IPS-18c (cell line): ENCODE measurements at regions not wholly inside any gene's neighbourhood (a gene's known extent, or its start where the extent isn't known, plus 50 kb on each side); places are given as distances from the start of the nearest gene placed in this dataset.

Source experiments
- H3K4me3 ChIP-seq: 2 replicates; pipeline ENCODE4 v1.7.0; 2013; ENCODE audit warnings: low read depth, mild to moderate bottlenecking, low read length, moderate library complexity; ENCODE audit not compliant: insufficient read depth
- H3K9me3 ChIP-seq: one replicate; pipeline ENCODE4 v1.6.1; 2013; ENCODE audit warnings: mild to moderate bottlenecking, low read length, moderate library complexity; ENCODE audit not compliant: control insufficient read depth, insufficient read depth

DNA sequence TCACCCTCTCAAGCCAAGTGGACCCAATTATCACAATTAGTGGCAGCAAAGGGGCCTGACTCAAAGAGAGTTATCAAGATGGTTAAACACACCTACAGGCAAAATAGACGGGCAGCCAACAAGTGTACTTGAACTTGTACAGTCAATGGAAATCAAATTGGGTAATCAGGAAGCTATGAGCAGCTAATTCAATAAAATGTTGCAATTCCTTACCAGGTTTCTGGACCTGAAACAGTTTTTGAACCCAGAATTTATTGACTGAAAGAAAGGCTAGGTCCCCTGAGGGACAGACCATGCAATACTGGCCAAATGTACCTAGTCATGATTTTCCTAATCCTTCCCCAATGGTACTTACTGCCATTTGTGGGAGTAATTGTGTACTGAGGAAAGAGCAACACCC lies 679.8 kb downstream of the EPM2A start:
- Histone ChIP-seq H3K4me3 (no peak overlapping the region), H3K9me3 (no peaks in the 10 kb centered on the region)

DNA sequence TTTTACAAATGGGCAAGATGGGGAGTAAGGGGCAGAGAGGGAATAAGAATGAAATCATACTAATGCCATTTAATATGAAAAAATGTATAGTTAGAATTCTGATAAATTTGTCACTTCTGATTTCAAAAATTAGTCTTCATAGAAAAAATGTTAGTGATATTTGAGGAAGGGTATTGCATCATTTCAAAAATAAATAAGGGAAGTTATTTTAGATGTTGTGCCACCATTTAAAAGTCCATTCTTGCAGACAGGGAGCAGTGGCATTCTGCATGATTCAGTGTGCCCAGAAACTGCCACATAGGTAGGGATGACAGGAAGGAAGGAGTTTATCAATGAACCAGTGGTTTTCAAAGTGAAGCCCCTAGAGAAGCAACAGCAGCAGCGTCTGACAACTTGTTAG lies 674.6 kb downstream of the EPM2A start:
- H3K9me3 ChIP-seq, result no peaks in the 10 kb centered on the region

DNA sequence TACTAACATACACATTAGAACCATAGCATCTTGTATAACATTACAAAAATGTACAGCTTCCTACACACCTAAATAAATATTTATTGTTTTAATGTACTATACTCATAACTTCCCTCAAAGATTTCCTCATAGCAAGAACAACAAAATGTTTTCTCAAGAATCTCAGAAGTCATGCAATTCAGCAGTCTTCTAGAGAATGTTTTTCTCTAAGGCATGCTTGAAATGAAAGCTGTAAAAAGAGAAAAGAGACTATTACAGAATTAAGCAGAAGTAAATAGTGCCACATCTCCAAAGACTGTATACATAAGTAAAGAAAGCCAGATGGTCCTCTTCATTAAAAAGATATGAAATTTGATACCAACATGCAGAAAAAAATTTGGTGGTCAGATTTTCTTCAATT lies 672.2 kb downstream of the EPM2A start:
- no peaks in the 10 kb centered on the region for H3K9me3 ChIP-seq
- no peak overlapping the region for H3K4me3 ChIP-seq

More for the DNA sequence above, 674.6 kb downstream of the EPM2A start:
- no peak overlapping the region for H3K4me3 ChIP-seq

DNA sequence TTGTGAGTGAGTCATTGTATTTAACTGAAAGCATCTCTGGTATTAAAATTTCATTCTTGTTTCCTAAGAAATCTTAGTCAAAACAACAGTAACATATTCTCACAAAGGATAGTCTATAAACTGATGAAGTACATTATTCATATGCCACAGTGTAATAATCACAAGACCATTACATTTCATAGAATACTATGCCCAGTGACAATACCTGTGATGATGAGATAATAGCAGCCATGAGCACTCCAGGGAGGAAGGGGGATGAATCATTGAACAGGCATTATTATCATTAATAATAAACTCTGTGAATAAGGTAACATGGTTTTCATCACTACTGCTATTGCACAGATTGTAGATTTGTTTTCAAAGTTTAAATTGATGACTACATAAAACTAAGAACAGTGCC lies 667.9 kb downstream of the EPM2A start:
- H3K9me3 ChIP-seq, result no peaks in the 10 kb centered on the region
- no peak overlapping the region for H3K4me3 ChIP-seq

DNA sequence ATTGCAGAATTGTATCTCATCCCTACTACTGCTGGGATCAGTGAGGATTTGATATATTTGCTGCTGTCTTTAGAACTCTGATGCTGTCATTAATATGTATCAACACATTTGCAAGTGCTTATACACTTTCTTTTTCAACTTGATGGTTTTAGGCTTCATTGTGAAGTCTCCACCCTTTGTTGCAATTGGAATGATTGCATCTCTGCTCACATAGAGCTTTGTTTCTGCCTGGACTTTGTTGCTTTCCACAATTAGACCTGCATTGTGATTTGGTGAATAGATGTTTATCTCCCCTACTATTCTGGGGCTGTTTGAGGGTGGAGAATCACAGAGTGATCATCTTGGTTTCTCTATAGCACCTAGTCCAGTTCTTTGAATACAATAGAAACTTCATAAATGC lies 666.7 kb downstream of the EPM2A start:
- H3K9me3 ChIP-seq, result no peaks in the 10 kb centered on the region
- H3K4me3 ChIP-seq, result no peak overlapping the region

DNA sequence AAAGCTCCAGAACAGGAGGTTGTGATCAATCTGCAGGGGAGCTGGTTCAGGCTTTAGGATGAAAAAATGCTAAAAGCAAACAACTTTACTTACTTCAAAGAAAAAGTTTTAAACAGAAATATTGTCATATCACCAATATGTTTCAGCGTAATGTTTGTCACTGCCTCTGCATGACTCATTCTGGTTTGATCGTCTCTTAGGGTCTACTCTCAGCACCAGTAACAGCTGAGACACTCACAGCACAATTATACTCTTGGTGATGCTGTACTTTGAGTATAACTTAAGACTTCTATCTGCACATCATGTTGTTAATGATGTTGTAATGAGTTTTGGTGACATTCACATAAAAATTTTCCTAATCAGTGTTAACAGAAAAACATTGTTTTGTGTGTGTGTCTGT lies 665.4 kb downstream of the EPM2A start:
- H3K4me3 ChIP-seq, result no peak overlapping the region
- no peaks in the 10 kb centered on the region for H3K9me3 ChIP-seq

DNA sequence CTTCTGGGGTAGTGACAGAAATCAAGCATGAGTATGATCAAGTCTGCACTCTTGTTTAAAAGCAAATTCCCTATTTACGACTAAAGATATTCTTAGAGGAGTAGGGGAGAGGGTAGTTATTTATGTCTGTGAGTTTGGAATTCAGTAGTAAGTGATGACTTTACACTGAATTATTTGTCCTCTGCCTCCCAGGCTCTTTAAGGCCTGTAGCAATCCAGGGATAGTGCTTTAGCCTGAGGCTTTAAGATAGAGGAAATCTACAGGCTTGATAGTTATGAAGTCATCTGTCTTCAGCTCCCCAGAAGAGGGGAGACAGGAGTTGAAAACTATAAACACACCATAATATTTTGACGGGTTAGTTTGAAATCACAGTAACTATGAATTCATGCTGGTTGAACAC lies 664.5 kb downstream of the EPM2A start:
- H3K4me3 ChIP-seq, result no peak overlapping the region
- no peaks in the 10 kb centered on the region for H3K9me3 ChIP-seq

DNA sequence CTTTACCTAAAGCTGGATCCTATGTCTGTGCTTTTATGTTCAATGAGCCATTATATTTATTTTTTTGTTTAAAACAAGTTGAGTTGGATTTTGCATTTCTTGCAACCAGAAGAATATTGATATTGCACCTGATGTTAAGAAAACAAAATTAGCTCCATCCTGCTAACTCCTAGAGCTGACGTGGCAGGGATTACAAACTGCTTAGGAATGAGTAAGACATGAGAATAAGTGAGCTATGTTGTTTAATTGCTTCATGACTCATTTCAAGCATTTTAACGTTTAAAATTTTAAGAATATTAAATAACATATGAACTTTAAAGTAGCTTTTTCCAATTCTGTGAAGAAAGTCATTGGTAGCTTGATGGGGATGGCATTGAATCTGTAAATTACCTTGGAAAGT lies 663.5 kb downstream of the EPM2A start:
- no peaks in the 10 kb centered on the region for H3K9me3 ChIP-seq
- H3K4me3 ChIP-seq, result no peak overlapping the region

DNA sequence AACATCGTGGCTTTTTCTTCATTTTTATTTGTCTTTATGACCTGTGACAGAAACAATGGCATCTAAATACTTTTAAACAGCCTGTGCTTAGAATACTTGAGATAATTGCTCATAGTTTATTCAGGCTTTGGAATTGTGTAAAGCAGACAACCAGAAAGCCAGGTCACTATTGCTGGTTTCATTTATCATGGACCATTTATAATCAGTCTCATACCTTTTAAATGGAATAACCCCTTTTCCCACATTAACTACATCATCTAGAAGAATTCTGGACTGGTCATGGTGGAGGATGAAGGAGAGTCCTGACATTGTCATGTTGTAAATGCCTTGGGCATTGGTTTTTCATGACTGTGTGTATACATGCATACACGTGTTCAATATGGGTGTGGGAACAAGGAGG lies 661.5 kb downstream of the EPM2A start:
- no peaks in the 10 kb centered on the region for H3K9me3 ChIP-seq

DNA sequence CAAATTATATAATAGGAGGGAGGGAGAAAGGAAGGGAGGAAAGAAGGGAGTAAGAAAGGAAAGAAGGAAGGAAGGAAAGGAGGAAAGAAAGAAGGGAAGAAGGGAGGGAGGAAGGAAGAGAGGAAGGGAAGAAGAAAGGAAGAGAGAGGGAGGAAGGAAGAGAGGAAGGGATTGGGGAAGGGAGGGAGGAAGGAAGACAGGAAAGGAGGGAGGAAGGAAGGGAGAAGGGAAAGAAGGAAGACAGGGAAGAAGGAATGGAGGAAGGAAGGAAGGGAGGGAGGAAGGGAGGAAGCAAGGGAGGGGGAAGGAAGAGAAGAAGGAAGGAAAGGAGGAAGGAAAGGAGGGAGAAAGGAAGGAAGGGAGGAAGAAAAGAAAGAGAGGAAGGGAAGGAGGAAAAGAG lies 660.5 kb downstream of the EPM2A start:
- Histone ChIP-seq H3K4me3 (no peak overlapping the region), H3K9me3 (no peaks in the 10 kb centered on the region)

More for the DNA sequence above, 661.5 kb downstream of the EPM2A start:
- no peak overlapping the region for H3K4me3 ChIP-seq

DNA sequence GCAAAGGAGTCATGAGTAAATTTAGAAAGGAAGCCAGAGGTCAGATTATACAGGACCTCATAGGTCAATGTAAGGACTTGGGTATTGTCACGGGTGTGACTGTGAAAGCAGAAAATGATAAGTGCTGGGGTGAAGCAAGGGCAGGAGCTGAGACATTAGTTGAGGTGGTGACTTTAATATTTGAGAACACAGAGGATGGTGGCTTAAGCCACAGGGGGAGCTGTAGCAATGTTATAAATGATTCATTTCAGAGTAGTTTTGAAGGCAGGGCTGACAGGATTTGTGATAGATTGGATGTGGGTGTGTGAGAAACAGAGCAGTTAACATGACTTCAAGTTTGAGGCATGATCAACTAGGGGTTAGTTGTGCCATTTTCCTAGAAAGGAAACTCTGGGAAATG lies 659.9 kb downstream of the EPM2A start:
- Histone ChIP-seq H3K9me3 (no peaks in the 10 kb centered on the region), H3K4me3 (no peak overlapping the region)

DNA sequence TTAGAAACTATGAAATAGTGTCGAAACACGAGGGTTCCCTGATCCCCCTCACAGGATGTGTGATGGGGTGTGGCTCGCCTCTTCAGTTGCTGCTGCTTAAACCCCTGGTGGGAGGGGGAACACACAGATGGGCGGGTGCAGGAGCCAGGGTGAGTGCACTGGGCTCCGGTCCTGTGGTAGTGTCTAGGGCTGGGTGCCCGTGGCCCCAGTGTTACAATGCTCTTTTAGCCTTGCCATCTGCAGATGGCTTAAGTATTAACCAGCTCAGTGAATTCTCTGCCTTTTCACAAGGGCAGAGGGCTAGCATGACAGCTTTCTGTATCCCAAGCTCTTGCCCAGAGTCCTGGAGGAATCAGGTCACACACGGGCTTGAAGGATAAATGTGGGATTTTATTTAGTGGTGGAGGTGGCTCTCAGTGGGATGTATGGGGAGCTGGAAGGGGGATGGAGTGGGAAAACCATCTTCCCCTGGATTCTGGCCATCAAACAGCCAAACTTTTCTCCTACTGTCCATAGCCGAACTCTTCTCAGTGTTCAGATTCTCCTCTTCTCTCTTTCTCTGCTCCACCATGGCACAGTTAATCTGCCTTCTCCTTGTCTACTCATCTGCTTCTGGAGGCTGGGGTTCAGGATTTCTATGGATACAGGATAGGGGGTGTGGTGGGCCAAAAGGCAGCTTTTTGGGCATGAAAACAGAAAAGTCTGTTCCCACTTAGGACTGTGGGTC lies 659.0 kb downstream of the EPM2A start:
- H3K4me3 ChIP-seq, result no peak overlapping the region
- no peaks in the 10 kb centered on the region for H3K9me3 ChIP-seq

DNA sequence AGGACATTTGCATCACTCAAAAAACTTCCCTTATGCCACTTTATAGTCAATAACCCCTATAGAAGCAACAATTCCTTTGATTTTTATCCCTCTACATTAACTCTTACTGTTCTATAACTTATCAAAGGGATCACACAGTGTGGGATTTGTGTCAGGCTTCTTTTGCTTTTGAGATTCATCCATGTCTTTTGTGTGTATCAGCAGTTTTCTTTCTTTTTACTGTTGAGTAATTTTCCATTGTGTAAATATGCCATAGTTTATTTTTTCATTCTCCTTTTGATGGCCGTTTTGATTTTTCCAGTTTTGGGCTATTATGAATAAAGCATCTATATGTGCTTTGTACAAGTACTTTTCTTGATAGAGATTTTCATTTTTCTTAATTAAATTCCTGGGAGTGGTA lies 657.9 kb downstream of the EPM2A start:
- Histone ChIP-seq H3K9me3 (no peaks in the 10 kb centered on the region), H3K4me3 (no peak overlapping the region)

DNA sequence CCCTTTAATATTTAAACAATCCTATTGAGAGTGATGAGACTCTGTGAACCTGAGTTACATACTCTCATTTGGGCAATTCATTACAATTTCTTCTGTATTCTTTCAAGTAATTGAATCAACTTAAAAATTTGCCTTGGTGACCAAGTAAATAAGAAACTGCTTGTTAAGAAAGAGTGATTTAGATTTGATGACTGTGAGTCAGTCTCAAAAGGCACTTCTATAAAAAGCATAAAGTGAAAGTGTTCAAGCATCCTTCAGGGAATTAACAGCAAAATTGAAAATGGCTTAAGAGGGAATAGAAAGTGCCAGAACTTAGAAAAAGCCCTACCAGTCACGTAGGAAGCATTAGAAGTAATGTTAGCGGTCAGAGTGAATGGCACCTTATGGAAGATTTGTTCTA lies 654.7 kb downstream of the EPM2A start:
- Histone ChIP-seq H3K4me3 (no peak overlapping the region), H3K9me3 (no peaks in the 10 kb centered on the region)

DNA sequence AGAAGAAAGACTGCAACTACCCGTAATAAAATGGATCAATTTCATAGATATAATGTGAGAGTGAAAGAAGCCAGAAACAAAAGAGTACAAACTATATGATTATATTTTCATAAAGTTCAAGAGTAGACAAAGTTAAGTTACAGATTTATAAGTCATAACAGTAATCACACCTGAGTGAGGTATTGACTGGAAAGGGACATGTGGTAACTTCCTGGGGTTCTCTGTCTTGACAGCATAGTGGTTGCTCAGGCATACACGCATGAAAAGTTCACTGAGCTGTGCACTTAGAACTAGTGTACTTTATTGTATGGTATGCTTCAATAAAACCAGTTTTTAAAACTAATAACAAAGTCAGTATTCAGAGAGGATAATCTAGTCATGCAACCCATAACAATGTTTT lies 653.6 kb downstream of the EPM2A start:
- no peak overlapping the region for H3K4me3 ChIP-seq

DNA sequence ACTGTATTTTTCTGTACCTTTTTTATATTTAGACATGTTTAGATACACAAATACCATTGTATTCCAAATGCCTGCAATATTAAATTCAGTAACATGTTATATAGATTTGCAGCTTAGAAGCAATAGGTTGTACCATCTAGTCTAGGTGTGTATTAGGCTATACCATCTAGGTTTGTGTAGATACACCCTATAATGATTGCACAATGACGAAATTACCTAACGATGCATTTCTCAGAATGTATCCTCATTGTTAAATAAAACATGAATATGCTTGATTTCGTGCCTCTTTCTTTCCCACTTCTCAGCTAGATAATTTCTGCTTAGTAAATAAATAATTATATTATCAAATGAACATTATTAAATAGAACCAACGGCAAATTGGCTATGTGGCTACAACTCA lies 653.0 kb downstream of the EPM2A start:
- H3K4me3 ChIP-seq, result no peak overlapping the region
- no peaks in the 10 kb centered on the region for H3K9me3 ChIP-seq

More for the DNA sequence above, 653.6 kb downstream of the EPM2A start:
- no peaks in the 10 kb centered on the region for H3K9me3 ChIP-seq

DNA sequence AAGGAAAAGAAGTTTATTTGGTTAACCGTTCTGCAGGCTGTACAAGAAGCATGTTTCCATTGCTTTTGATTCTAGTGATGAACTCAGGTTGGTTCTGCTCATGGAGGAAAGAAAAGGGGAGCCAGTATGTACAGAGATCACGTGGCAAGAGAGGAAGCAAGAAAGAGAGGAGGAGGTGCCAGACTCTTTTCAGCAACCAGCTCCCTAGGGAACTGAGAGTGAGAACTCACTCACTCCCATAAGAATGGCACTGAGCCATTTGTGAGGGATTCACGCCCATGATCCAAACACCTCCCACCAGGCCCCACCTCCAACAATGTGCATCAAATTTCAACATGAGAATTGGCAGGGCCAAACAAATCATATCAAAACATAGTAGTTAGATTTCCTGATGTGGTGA lies 649.1 kb downstream of the EPM2A start:
- H3K9me3 ChIP-seq, result no peaks in the 10 kb centered on the region
- no peak overlapping the region for H3K4me3 ChIP-seq

DNA sequence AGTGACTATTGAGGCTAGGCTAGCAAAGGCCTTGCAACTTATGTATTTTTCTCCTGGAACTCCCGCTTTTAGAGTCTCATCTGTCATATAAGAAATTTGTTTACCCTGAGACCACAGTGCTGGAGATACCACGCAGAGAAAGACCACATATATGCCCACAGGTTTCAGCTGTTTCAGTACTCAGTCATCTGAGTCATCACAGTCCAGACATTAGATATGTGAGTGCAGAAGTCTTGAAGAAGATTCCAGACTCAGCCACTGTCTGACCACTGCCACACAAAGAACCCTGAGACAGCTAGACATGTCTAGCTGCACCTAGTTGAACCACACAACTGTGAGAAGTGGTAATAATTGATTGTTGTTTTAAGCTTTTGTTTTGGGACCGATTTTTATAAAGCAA lies 648.3 kb downstream of the EPM2A start:
- H3K9me3 ChIP-seq, result no peaks in the 10 kb centered on the region
- H3K4me3 ChIP-seq, result no peak overlapping the region
